Stomach (tissue), 4 donors: ENCODE measurements at regions not wholly inside any gene's neighbourhood (a gene's known extent, or its start where the extent isn't known, plus 50 kb on each side); places are given as distances from the start of the nearest gene placed in this dataset.

Experiments
- CTCF ChIP-seq, 7 experiments: fragments of 450-650 bp in 4 of 7; fragments of 200-600 bp in 3 of 7; sonication (generic) in 3 of 7; IDR thresholded peaks; one replicate each; pipeline ENCODE4 v1.5.1; 2016 to 2019; ENCODE audit warnings: antibody characterized with exemption in 7 of 7, control low read depth in 2 of 7, mild to moderate bottlenecking in 1 of 7
- POLR2A ChIP-seq, 4 donors: fragments of 450-650 bp; IDR thresholded peaks; one replicate each; pipeline ENCODE4 v1.6.1; 2016; ENCODE audit warnings: antibody characterized with exemption in 4 of 4, control low read depth in 2 of 4, mild to moderate bottlenecking in 1 of 4, moderate library complexity in 1 of 4

- TF ChIP-seq CTCF (IDR thresholded peaks at IDR 0.05), result peak in 3 of 7 experiments; percentile 12 to 26 (median 22)
- TF ChIP-seq POLR2A (IDR thresholded peaks at IDR 0.05), result no peak
These were observed 57.2 kb upstream of the C1orf185 start for GRCh38 chr1:51044834-51045233.
